ENCODE measurements at regions not wholly inside any gene's neighbourhood (a gene's known extent, or its start where the extent isn't known, plus 50 kb on each side); places are given as distances from the start of the nearest gene placed in this dataset.
"Not testable (repeated sequence)": the region's sequence is repeated elsewhere in the genome, so short reads cannot be mapped to it uniquely, and the experiment has no call there.

DNA sequence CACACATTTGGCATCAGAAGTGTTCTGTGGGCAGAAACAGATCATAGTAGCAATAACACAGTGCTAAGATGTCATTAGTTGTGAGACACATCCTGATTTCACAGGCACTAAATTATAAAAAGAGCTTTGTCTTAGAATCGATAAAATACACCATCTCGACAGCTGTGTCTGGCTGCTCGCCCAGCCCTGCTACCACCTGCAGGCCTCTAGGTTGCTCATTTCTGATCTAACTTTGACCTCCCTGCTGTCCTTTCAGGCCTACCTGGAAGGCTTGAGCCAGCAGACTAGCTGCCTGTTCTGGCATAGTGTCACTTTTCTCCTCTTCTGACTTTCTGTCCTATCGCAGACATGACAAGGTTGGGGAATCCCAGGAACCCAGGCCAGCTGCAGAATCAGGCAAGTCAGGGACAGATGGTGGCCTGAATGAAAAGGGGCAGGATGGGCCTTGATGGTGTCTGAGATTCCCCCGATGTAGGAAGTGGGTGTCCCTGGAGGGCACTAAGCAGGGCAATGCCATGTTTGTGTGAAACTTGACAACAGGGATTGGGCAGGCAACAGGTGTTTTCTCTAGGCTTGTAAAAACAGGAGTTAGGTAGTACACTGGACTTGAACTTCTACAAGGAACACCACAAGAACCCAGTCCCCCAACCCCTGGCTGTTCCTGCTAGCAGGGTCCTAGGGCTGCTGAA is 66.6 kb upstream of the RHOU start:
- no peak overlapping the region for H3K4me3 ChIP-seq (ENCODE audit: low read depth, low read length)

GRCh38 chr1:228669242-228669585 is 66.1 kb upstream of the RHOU start:
- no peak overlapping the region for H3K4me3 ChIP-seq (ENCODE audit: low read depth, low read length)

GRCh38 chr1:228681076-228681565 is 54.2 kb upstream of the RHOU start:
- not testable (repeated sequence) for H3K4me3 ChIP-seq (ENCODE audit: low read depth, low read length)

DNA sequence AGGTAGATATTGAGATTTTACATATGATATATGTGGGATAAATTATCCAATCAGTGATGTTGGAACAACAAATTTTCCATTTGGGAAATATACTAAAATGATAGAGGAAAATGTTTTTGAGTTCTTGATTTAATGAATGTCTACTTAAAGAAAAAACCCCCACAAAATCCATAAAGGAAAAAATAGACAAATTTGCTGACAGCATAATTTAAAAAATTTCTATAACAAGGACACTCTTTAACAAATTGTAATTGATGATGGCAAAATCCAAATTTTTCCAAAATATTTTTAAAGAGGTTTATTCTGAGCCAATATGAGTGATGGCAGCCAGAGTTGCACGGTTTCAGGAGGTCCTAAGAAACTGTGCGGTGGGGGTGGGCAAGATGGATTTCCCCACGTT is 51.9 kb upstream of the RHOU start:
- no peak overlapping the region for H3K4me3 ChIP-seq (ENCODE audit: low read depth, low read length)

GRCh38 chr1:228684607-228685006 is 50.7 kb upstream of the RHOU start:
- no peak overlapping the region for H3K4me3 ChIP-seq (ENCODE audit: low read depth, low read length)

DNA sequence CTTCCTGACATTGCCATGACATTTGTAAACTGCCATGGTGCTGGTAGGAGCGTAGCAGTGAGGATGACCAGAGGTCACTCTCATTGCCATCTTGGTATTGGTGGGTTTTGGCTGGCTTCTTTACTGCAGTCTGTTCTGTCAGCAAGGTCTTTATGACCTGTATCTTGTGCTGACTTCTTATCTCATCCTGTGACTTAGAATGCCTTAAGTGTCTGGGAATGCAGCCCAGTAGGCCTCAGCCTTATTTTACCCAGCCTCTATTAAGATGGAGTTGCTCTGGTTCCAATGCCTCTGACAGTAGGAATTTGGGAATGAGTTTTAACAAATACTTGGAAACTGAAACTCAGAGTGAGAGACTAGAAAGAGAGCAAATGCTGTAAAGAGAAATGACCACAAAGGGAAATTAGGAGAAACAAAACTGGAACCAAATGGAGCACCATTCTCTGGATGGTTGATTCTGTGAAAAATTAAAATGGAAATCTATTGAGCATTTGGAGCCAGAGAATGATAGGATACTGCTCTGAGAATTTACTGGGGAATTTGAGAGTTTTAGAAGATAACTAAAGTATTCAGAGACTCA is 50.1 kb upstream of the RHOU start:
- H3K4me3 ChIP-seq (ENCODE audit: low read depth, low read length) = no peak overlapping the region
